PC-3 (cell line): ENCODE measurements at regions not wholly inside any gene's neighbourhood (a gene's known extent, or its start where the extent isn't known, plus 50 kb on each side); places are given as distances from the start of the nearest gene placed in this dataset.

ENCODE experiments used
- ATAC-seq: fragments of 200-7000 bp; cut with Tn5 transposase; 2 replicates; pipeline ENCODE4 v1.9.1; 2020; ENCODE audit warnings: mild to moderate bottlenecking, moderate library complexity
- BruUV-seq: library from RNA; stranded (reverse); fragments of 400-500 nt; replicated peaks from 2 replicates; lab custom pipeline; 2021; lab: Mats Ljungman, UMichigan
- CTCF ChIA-PET: fragments of 300-600 bp; sonication (Branson Sonifier 250); formaldehyde crosslinking; loops from one replicate; lab custom pipeline; 2022; ENCODE audit warnings: antibody characterized with exemption; lab: Charles Lee
- POLR2A ChIA-PET: fragments of 300-600 bp; sonication (Branson Sonifier 250); formaldehyde crosslinking; loops from one replicate; lab custom pipeline; 2022; ENCODE audit warnings: antibody characterized with exemption; ENCODE audit not compliant: unreplicated experiment; lab: Charles Lee
- DNase-seq: peaks from one replicate; pipeline ENCODE4 v3.0.0-alpha.2; 2015
- H2AFZ ChIP-seq: fragments of 300-600 bp; sonication (generic); 2 replicates; pipeline ENCODE4 v1.6.0; 2016; ENCODE audit warnings: antibody characterized with exemption, low read length
- H3F3A ChIP-seq: fragments of 300-600 bp; sonication (generic); one replicate; pipeline ENCODE4 v1.6.0; 2017; ENCODE audit warnings: antibody characterized with exemption, low read length, control low read depth, mild to moderate bottlenecking; ENCODE audit not compliant: unreplicated experiment
- H3K27ac ChIP-seq: fragments of 300-600 bp; sonication (generic); 2 replicates; pipeline ENCODE4 v1.5.1; 2016; ENCODE audit warnings: mild to moderate bottlenecking, low read length
- H3K27me3 ChIP-seq: fragments of 300-600 bp; sonication (generic); 2 replicates; pipeline ENCODE4 v1.6.1; 2016; ENCODE audit warnings: low read length, mixed read lengths
- H3K36me3 ChIP-seq: fragments of 300-600 bp; sonication (generic); 2 replicates; pipeline ENCODE4 v1.6.1; 2016; ENCODE audit warnings: low read depth, mixed run types, low read length, mixed read lengths
- H3K4me1 ChIP-seq: fragments of 300-600 bp; sonication (generic); 2 replicates; pipeline ENCODE4 v1.5.1; 2016; ENCODE audit warnings: low read length; ENCODE audit not compliant: insufficient read depth
- H3K4me2 ChIP-seq: fragments of 300-600 bp; sonication (generic); 2 replicates; pipeline ENCODE4 v1.6.0; 2016; ENCODE audit warnings: low read length
- H3K4me3 ChIP-seq: fragments of 300-600 bp; sonication (generic); 2 replicates; pipeline ENCODE4 v1.5.1; 2016; ENCODE audit warnings: mild to moderate bottlenecking, low read length, mixed read lengths
- H3K79me2 ChIP-seq: fragments of 300-600 bp; sonication (generic); 2 replicates; pipeline ENCODE4 v1.6.1; 2017; ENCODE audit warnings: low read length, mixed read lengths
- H3K9ac ChIP-seq: fragments of 300-600 bp; sonication (generic); 2 replicates; pipeline ENCODE4 v1.6.0; 2016; ENCODE audit warnings: mild to moderate bottlenecking, low read length
- H3K9me2 ChIP-seq: fragments of 300-600 bp; sonication (generic); replicated peaks from 2 replicates; pipeline ENCODE4 v1.6.1; 2016; ENCODE audit warnings: mixed run types, low read length, mixed read lengths
- H3K9me3 ChIP-seq: fragments of 300-600 bp; sonication (generic); 2 replicates; pipeline ENCODE4 v1.6.1; 2016; ENCODE audit warnings: low read length, mixed read lengths
- H4K20me1 ChIP-seq: fragments of 300-600 bp; sonication (generic); 2 replicates; pipeline ENCODE4 v1.6.1; 2016; ENCODE audit warnings: low read length, mixed read lengths
- CTCF ChIP-seq: fragments of 300-600 bp; sonication (generic); conservative IDR thresholded peaks from 2 replicates; pipeline ENCODE4 v1.5.1; 2017; ENCODE audit warnings: antibody characterized with exemption, low read depth, mild to moderate bottlenecking, low read length
- EZH2 ChIP-seq: fragments of 300-600 bp; sonication (generic); IDR thresholded peaks from one replicate; pipeline ENCODE4 v1.6.1; 2017; ENCODE audit warnings: antibody characterized with exemption, mild to moderate bottlenecking, low read length; ENCODE audit not compliant: unreplicated experiment
- EZH2phosphoT487 ChIP-seq: fragments of 300-600 bp; sonication (generic); IDR thresholded peaks from 2 replicates; pipeline ENCODE4 v1.6.1; 2018; ENCODE audit warnings: mild to moderate bottlenecking, antibody characterized with exemption, low read length, borderline replicate concordance
- intact Hi-C: fragments of 100-400 bp; cut with micrococcal nuclease; formaldehyde crosslinking; loops from 2 replicates; pipeline ENCODE4 v1.9.0; 2023

DNA sequence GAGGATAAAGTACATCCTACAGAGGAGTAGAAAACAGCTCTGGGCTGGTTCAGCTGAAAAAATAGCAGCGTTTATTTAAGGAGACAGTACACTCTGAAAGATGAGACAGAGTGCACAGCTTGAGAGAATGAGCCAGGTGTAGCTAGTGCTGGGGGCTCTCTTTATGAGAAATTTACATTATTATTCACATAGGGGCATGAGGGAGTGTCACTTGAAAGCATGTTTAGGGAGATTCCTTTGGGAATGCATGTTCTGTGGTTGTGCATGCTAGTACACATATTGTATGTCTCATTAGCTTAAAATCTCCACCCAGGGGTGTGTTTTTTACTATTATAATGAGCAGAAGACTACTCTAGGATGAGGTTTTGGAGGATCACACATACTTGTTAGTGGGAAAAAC is 1224.4 kb downstream of the REEP3 start:
- no peaks in the 10 kb centered on the region for H4K20me1 ChIP-seq
- TF ChIP-seq CTCF (no peak), EZH2 (no peak), EZH2phosphoT487 (no peak)
- ATAC-seq (no peak), DNase-seq (no peak)
- BruUV-seq: no TSS peak
- H3F3A ChIP-seq: no peaks in the 10 kb centered on the region
- H3K36me3 ChIP-seq: no peaks in the 10 kb centered on the region
- no peak overlapping the region for H3K27ac ChIP-seq
- H3K4me1 ChIP-seq: no peaks in the 10 kb centered on the region
- no peaks in the 10 kb centered on the region for H3K27me3 ChIP-seq
- POLR2A ChIA-PET: no interaction called here
- H3K9me3 ChIP-seq: no peaks in the 10 kb centered on the region
- CTCF ChIA-PET: no interaction called here
- no peaks in the 10 kb centered on the region for H3K9me2 ChIP-seq
- no peak overlapping the region for H3K9ac ChIP-seq
- intact Hi-C loops: no loop called here
- H3K79me2 ChIP-seq: no peaks in the 10 kb centered on the region
- H3K4me2 ChIP-seq: no peak overlapping the region
- no peak overlapping the region for H3K4me3 ChIP-seq
- H2AFZ ChIP-seq: no peak overlapping the region

GRCh38 chr10:64750672-64751071 is 1229.5 kb downstream of the REEP3 start:
- no peak overlapping the region for H3K4me2 ChIP-seq
- H3K4me1 ChIP-seq: no peaks in the 10 kb centered on the region
- intact Hi-C loops: no loop called here
- H3K9ac ChIP-seq: no peak overlapping the region
- no peaks in the 10 kb centered on the region for H4K20me1 ChIP-seq
- H3F3A ChIP-seq: no peaks in the 10 kb centered on the region
- H3K27ac ChIP-seq: no peak overlapping the region
- H3K9me3 ChIP-seq: no peaks in the 10 kb centered on the region
- no TSS peak for BruUV-seq
- no peaks in the 10 kb centered on the region for H3K27me3 ChIP-seq
- TF ChIP-seq CTCF (no peak), EZH2 (no peak), EZH2phosphoT487 (no peak)
- ChIA-PET CTCF (interaction anchor here (0.6 kb wide), 1 partner anchor 90 kb away, joined by 4 read pairs; no protein-coding TSS in a partner anchor), POLR2A (no interaction called here)
- H3K79me2 ChIP-seq: no peaks in the 10 kb centered on the region
- H3K36me3 ChIP-seq: no peaks in the 10 kb centered on the region
- no peak for DNase-seq
- ATAC-seq: no peak
- no peak overlapping the region for H2AFZ ChIP-seq
- H3K4me3 ChIP-seq: no peak overlapping the region
- H3K9me2 ChIP-seq: no peaks in the 10 kb centered on the region

DNA sequence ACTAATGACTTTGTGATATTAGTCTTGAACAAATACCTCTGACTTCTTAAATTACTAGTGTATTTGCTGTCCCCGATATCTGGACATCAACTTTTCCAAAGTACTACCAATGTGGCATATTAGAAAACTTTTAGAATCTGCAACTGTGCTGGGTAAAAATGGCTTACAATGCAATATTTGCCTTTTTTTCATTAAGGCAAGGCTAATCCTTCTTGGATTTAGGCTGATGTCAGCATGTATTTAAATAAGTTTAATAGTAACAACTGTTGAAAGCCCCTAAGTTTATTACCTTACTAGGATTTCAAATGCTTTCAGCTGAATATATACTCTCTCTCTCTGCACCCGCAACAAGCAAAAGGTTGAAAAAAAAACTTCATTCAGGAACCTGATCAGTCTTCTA is 1232.3 kb downstream of the REEP3 start:
- H3K9ac ChIP-seq: no peak overlapping the region
- TF ChIP-seq CTCF (no peak), EZH2 (no peak), EZH2phosphoT487 (no peak)
- no peaks in the 10 kb centered on the region for H3K9me3 ChIP-seq
- intact Hi-C loops: no loop called here
- no TSS peak for BruUV-seq
- no peak overlapping the region for H2AFZ ChIP-seq
- H3F3A ChIP-seq: no peaks in the 10 kb centered on the region
- CTCF ChIA-PET: no interaction called here
- H3K79me2 ChIP-seq: no peaks in the 10 kb centered on the region
- no peak overlapping the region for H3K27ac ChIP-seq
- POLR2A ChIA-PET: no interaction called here
- H3K4me1 ChIP-seq: no peaks in the 10 kb centered on the region
- no peaks in the 10 kb centered on the region for H3K36me3 ChIP-seq
- H3K9me2 ChIP-seq: no peaks in the 10 kb centered on the region
- no peaks in the 10 kb centered on the region for H3K27me3 ChIP-seq
- DNase-seq: no peak
- no peak overlapping the region for H3K4me2 ChIP-seq
- ATAC-seq: no peak
- H3K4me3 ChIP-seq: no peak overlapping the region
- no peaks in the 10 kb centered on the region for H4K20me1 ChIP-seq
